Nephron progenitor cell (in vitro differentiated cells): ENCODE measurements at regions not wholly inside any gene's neighbourhood (a gene's known extent, or its start where the extent isn't known, plus 50 kb on each side); places are given as distances from the start of the nearest gene placed in this dataset.

Experiments
- DNase-seq: peaks from one replicate; pipeline ENCODE4 v3.0.0; 2021
- H3K27ac Mint-ChIP-seq: 2 replicates; pipeline ENCODE4 v1.8.0; 2021; ENCODE audit warnings: mild to moderate bottlenecking, moderate library complexity, mixed read lengths
- H3K27me3 Mint-ChIP-seq: 2 replicates; pipeline ENCODE4 v1.8.0; 2021; ENCODE audit warnings: mild to moderate bottlenecking, low read depth, mixed read lengths; ENCODE audit not compliant: poor library complexity
- H3K36me3 Mint-ChIP-seq: 2 replicates; pipeline ENCODE4 v1.8.0; 2021; ENCODE audit warnings: low read depth, mixed read lengths
- H3K4me1 Mint-ChIP-seq: 2 replicates; pipeline ENCODE4 v1.8.0; 2021; ENCODE audit warnings: mixed read lengths
- H3K4me3 Mint-ChIP-seq: 2 replicates; pipeline ENCODE4 v1.8.0; 2021; ENCODE audit warnings: mild to moderate bottlenecking, moderate library complexity, mixed read lengths
- H3K9me3 Mint-ChIP-seq: 2 replicates; pipeline ENCODE4 v1.8.0; 2021; ENCODE audit warnings: mild to moderate bottlenecking, moderate library complexity, mixed read lengths
- TF ChIP-seq, protein P1 (sequence below): fragments of 200-600 bp; sonication (generic); IDR thresholded peaks from 2 replicates; pipeline ENCODE4 v1.5.0; 2021; ENCODE audit warnings: antibody characterized with exemption

DNA sequence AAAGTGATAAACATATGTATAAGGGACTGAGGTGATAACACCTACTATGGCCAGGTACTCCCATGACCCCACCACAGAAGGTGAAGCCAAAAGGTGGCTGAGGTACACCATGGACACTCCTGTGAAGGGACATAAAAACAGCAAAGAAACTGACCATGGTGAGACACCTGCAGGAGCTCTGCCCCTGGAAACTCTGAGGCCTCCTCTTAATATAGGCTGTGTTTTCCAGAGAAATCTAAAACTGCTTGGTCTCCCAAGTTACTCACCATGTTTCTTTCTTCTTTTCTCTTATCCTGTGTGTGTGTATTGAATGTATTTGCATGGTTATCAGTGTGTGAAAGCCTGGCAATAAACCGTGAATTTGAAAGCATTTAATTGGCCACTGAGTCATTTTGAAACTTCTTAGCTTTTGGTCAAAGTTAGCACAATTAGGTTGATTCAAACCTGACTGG lies 739.3 kb upstream of the GCFC2 start:
- TF ChIP-seq, protein P1, sequence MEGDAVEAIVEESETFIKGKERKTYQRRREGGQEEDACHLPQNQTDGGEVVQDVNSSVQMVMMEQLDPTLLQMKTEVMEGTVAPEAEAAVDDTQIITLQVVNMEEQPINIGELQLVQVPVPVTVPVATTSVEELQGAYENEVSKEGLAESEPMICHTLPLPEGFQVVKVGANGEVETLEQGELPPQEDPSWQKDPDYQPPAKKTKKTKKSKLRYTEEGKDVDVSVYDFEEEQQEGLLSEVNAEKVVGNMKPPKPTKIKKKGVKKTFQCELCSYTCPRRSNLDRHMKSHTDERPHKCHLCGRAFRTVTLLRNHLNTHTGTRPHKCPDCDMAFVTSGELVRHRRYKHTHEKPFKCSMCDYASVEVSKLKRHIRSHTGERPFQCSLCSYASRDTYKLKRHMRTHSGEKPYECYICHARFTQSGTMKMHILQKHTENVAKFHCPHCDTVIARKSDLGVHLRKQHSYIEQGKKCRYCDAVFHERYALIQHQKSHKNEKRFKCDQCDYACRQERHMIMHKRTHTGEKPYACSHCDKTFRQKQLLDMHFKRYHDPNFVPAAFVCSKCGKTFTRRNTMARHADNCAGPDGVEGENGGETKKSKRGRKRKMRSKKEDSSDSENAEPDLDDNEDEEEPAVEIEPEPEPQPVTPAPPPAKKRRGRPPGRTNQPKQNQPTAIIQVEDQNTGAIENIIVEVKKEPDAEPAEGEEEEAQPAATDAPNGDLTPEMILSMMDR: no peak
- Mint-ChIP-seq H3K27ac (no peak overlapping the region), H3K4me3 (no peak overlapping the region), H3K36me3 (no peaks in the 10 kb centered on the region), H3K27me3 (no peaks in the 10 kb centered on the region), H3K9me3 (peaks cover 4% of the 10 kb centered on the region), H3K4me1 (no peaks in the 10 kb centered on the region)
- no peak for DNase-seq

DNA sequence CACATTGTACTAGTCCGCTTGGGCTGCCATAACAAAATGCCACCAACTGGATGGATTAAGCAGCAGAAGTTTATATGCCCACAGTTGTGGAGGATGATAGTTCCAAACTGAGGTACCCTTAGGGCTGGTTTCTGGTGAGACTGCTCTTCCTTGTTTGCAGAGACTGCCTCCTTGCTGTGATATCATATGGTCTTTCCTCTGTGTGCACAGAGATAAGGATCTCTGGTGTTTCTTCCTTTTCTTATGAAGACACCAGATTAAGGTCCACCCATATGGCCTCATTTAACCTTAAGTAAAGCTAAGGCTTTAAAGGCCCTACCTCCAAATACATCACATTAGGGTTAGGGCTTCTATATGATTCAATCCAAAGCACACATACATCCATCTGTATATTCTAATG lies 738.2 kb upstream of the GCFC2 start:
- TF ChIP-seq, protein P1: no peak
- DNase-seq: no peak
- H3K27ac Mint-ChIP-seq: no peak overlapping the region
- no peaks in the 10 kb centered on the region for H3K4me1 Mint-ChIP-seq
- H3K4me3 Mint-ChIP-seq: no peak overlapping the region
- no peaks in the 10 kb centered on the region for H3K27me3 Mint-ChIP-seq
- no peaks in the 10 kb centered on the region for H3K36me3 Mint-ChIP-seq
- peaks cover 9% of the 10 kb centered on the region for H3K9me3 Mint-ChIP-seq

DNA sequence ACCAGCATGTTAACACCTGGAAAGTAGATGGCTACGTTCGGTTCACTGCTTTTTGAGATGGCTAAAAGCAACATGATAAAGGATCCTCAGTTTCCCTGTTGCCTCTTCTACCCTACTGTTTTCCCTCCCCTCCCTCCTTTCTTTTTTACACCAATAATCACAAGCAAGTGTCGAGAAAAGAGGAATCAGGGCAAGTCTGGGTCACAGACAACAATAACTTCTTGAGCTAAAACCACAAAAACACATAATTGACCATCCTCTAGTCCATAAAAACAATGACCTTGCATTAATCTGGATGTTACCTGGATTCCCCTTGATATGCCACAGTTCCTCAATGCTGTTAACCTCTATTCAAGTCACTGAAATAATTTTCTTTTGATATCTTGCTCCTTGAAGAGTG lies 736.6 kb upstream of the GCFC2 start:
- no peak for DNase-seq
- no peak overlapping the region for H3K27ac Mint-ChIP-seq
- H3K27me3 Mint-ChIP-seq: no peaks in the 10 kb centered on the region
- peaks cover 9% of the 10 kb centered on the region for H3K9me3 Mint-ChIP-seq
- TF ChIP-seq, protein P1: no peak
- no peaks in the 10 kb centered on the region for H3K36me3 Mint-ChIP-seq
- H3K4me1 Mint-ChIP-seq: no peaks in the 10 kb centered on the region
- no peak overlapping the region for H3K4me3 Mint-ChIP-seq

DNA sequence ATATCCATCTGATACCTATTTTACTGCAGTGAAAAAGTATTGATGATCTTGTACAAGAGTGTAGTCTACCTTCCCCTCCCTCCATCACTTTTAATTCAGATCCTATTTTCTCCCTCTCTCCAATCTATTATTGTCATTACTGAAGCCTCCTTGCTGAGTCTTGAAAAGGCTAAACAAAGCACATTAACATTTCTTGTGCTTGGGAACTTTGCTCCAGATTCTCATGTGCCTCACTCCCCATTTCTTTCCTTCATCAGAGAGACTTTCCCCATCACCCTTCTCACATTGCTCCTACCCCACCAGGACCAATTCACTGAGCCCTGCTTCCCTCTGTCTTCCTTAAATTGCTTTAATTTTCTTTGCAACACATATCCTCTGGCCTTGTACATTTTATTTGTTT lies 736.2 kb upstream of the GCFC2 start:
- no peak for DNase-seq
- H3K4me3 Mint-ChIP-seq: no peak overlapping the region
- TF ChIP-seq, protein P1: no peak
- H3K9me3 Mint-ChIP-seq: peaks cover 9% of the 10 kb centered on the region
- no peaks in the 10 kb centered on the region for H3K4me1 Mint-ChIP-seq
- no peaks in the 10 kb centered on the region for H3K27me3 Mint-ChIP-seq
- H3K36me3 Mint-ChIP-seq: no peaks in the 10 kb centered on the region
- H3K27ac Mint-ChIP-seq: no peak overlapping the region

DNA sequence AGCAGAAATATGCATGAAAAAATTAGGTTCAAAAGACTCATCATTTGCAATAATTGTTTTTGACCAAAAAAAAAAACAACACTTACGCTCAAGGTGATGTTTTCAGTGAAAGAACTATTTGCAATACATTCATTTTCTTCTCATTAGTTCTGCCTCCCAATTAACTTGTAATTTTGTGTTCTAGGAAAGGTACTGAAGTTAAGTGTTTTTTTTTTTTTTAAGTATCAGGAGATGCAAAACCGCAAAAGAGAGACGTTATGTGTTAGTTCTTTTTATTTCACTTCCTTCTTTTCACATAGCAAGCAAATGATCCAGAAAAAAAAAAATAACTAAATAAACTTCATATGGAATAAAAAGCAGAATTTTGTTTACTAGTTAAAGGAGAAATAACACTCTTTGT lies 735.2 kb upstream of the GCFC2 start:
- Mint-ChIP-seq H3K36me3 (no peaks in the 10 kb centered on the region), H3K27ac (no peak overlapping the region), H3K9me3 (peaks cover 9% of the 10 kb centered on the region), H3K27me3 (no peaks in the 10 kb centered on the region), H3K4me1 (no peaks in the 10 kb centered on the region), H3K4me3 (no peak overlapping the region)
- no peak for DNase-seq
- TF ChIP-seq, protein P1: no peak

DNA sequence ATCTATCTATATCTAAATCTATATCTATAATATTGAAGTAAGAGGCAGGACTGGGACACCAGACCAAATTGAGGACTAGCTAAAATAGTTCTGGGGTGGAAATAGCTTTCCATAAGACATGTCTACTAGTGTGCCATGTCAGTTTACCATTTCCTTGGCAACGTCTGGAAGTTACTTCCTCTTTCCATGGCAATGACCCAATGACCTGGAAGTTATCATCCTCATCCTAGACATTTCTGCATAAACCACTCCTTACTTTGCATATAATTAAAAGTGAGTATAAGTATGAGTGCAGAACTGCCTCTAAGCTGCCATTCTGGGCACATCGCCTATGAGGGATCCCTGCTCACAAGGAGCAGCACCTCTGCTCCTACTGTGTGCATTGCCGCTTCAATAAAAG lies 734.0 kb upstream of the GCFC2 start:
- Mint-ChIP-seq H3K27ac (no peak overlapping the region), H3K27me3 (no peaks in the 10 kb centered on the region), H3K9me3 (peaks cover 9% of the 10 kb centered on the region), H3K4me1 (no peaks in the 10 kb centered on the region), H3K36me3 (no peaks in the 10 kb centered on the region), H3K4me3 (no peak overlapping the region)
- TF ChIP-seq, protein P1: no peak
- DNase-seq: no peak
